ENCODE measurements at regions not wholly inside any gene's neighbourhood (a gene's known extent, or its start where the extent isn't known, plus 50 kb on each side); places are given as distances from the start of the nearest gene placed in this dataset.

DNA sequence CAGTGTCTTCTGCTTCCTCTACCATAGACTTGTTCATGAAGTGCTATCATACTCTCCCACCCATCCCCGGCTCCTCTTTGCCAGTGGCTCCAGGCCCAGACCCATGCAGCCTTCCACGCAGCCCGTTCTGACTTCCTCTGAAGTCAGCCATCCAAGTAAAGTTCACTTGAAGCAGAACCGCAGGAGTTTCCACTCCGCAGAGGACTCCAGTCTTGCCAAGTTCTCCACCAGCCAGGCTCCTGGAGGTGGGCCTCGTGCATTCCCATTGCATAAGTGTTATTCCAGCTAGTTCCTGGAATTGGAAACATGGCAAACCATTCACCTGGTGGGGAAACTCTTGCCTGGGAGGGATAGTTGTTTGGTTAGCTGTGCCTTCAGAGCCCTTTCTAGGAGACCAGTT, 185.1 kb downstream of the PLPP3 start:
- no peak overlapping the region for H3K27ac ChIP-seq
- no peak for TF ChIP-seq CTCF (IDR thresholded peaks at IDR 0.05)
- TF ChIP-seq ZFX (IDR thresholded peaks at IDR 0.05; ENCODE audit: borderline replicate concordance) = no peak

- no peak for TF ChIP-seq ZFX (IDR thresholded peaks at IDR 0.05; ENCODE audit: borderline replicate concordance)
- TF ChIP-seq CTCF (IDR thresholded peaks at IDR 0.05) = no peak
- H3K27ac ChIP-seq = no peak overlapping the region
These were observed 188.2 kb downstream of the PLPP3 start for GRCh38 chr1:56390934-56391731.

DNA sequence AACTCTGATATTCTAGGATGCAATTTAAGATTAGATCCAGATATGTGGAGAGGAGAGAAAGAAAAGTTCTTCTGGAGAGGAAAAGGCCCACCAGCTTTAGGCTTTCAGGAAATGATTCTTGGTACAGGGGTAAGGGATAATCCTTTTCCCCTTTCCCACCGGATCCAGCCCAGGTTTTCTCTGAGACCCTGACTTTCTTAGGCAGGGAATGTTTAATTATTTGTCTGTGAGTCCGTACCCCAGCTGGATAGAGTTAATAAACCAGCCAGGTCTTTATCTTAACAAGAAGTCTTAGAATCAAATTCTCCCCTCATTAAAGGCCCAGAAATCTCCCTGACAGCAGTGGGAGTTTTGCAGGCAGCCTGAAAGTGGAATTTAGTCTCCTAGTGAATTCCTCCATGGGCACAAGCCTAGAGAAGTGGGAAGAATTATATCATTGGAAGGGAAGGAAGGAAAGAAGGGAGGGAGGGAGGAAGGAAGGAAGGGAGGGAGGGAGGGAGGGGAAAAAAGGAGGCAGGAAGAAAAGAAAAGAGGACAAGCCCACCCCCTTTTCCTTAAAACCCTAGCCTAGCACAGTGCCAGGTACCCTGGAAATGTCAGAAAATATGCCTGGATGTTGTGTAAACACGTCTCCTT, 189.0 kb downstream of the PLPP3 start:
- no peak overlapping the region for H3K27ac ChIP-seq
- TF ChIP-seq ZFX (IDR thresholded peaks at IDR 0.05; ENCODE audit: borderline replicate concordance) = no peak
- no peak for TF ChIP-seq CTCF (IDR thresholded peaks at IDR 0.05)

DNA sequence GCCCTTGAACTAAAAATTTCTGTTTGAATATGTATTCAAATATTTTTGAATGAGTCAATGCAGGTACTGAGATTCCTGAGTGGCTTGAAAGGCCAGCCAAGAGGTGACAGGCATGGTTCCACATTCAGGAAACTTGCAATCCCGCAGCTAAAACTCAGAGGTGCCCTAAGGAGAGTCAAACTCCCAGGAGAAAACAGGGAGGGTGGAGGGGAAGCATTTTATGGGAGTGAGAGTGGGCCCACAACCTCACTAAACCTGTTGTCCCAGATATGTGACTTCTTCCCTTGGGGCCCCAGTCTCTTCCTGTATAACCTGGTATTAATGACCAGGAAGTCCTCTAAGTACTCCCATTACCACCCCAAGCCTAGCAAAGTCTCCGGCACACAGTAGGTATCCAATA, 189.6 kb downstream of the PLPP3 start:
- TF ChIP-seq CTCF (IDR thresholded peaks at IDR 0.05) (no peak), ZFX (IDR thresholded peaks at IDR 0.05; ENCODE audit: borderline replicate concordance) (no peak)

DNA sequence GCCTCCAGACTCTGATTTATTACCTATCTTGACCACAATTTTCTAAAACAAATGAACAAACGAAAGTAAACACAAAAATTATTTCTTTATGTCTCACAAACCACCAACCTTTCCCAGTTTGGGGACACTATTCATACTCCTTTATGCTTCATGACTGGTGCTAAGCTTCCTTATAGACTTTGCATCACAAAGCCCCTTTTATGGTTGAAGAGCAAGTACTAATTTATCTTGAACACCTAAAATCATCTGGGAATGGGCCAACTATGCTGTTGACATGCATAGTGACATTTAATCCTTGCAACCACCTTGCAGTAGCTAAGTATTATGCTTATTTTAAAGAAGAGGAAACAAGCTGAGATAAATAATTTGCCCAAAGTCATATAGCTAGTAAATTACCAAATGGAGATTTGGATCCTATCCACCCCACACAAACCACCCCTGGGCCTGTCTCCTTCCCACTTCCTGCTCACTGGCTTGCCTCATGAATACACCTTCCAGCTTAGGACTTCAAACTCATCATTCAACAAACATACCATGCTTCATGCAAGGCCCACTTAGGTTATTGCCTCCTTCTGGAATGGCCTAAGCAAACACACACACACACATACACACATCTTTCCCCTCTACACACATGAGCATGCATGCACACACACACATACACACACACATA, 192.2 kb downstream of the PLPP3 start:
- TF ChIP-seq ZFX (IDR thresholded peaks at IDR 0.05; ENCODE audit: borderline replicate concordance) (no peak), CTCF (IDR thresholded peaks at IDR 0.05) (no peak)
- H3K27ac ChIP-seq = no peak overlapping the region

More for the DNA sequence above, 189.6 kb downstream of the PLPP3 start:
- H3K27ac ChIP-seq = no peak overlapping the region

GRCh38 chr1:56385314-56385713, 194.0 kb downstream of the PLPP3 start:
- no peak overlapping the region for H3K27ac ChIP-seq
- TF ChIP-seq ZFX (IDR thresholded peaks at IDR 0.05; ENCODE audit: borderline replicate concordance) (no peak), CTCF (IDR thresholded peaks at IDR 0.05) (no peak)

GRCh38 chr1:56382929-56383328, 196.4 kb downstream of the PLPP3 start:
- H3K27ac ChIP-seq = no peak overlapping the region
- TF ChIP-seq ZFX (IDR thresholded peaks at IDR 0.05; ENCODE audit: borderline replicate concordance) = no peak
- no peak for TF ChIP-seq CTCF (IDR thresholded peaks at IDR 0.05)

All from 22Rv1 (cell line).